ENCODE measurements at regions not wholly inside any gene's neighbourhood (a gene's known extent, or its start where the extent isn't known, plus 50 kb on each side); places are given as distances from the start of the nearest gene placed in this dataset.

DNA sequence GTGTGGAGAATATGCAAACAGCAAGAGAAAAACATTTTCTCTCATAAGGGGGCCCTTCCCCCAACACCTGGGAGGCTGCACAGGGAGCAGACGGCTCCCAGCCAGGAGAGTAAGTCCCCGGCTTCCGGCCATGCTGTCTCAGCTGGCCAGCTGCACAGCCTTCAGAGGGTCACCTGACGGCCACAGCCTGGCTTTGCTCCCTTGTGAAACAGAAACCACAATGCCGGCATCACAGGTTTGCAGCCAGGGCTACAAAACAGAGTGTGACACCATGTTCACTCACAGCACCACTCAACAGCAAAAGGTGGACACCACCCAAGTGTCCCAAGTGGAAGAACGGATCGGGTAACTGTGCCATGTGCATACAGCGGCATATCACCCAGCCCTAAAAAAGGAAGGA, 86.9 kb upstream of the GPC1 start:
- no peak for TF ChIP-seq HDAC2 (IDR thresholded peaks at IDR 0.05)
- TF ChIP-seq, protein P1, sequence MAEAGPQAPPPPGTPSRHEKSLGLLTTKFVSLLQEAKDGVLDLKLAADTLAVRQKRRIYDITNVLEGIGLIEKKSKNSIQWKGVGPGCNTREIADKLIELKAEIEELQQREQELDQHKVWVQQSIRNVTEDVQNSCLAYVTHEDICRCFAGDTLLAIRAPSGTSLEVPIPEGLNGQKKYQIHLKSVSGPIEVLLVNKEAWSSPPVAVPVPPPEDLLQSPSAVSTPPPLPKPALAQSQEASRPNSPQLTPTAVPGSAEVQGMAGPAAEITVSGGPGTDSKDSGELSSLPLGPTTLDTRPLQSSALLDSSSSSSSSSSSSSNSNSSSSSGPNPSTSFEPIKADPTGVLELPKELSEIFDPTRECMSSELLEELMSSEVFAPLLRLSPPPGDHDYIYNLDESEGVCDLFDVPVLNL (IDR thresholded peaks at IDR 0.05; ENCODE audit: low read depth, low read length), result no peak
- TF ChIP-seq, protein P2, sequence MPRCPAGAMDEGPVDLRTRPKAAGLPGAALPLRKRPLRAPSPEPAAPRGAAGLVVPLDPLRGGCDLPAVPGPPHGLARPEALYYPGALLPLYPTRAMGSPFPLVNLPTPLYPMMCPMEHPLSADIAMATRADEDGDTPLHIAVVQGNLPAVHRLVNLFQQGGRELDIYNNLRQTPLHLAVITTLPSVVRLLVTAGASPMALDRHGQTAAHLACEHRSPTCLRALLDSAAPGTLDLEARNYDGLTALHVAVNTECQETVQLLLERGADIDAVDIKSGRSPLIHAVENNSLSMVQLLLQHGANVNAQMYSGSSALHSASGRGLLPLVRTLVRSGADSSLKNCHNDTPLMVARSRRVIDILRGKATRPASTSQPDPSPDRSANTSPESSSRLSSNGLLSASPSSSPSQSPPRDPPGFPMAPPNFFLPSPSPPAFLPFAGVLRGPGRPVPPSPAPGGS (IDR thresholded peaks at IDR 0.05; ENCODE audit: borderline replicate concordance, insufficient read depth, low read depth, low read length, poor library complexity, severe bottlenecking), result no peak
- TF ChIP-seq, protein P3, sequence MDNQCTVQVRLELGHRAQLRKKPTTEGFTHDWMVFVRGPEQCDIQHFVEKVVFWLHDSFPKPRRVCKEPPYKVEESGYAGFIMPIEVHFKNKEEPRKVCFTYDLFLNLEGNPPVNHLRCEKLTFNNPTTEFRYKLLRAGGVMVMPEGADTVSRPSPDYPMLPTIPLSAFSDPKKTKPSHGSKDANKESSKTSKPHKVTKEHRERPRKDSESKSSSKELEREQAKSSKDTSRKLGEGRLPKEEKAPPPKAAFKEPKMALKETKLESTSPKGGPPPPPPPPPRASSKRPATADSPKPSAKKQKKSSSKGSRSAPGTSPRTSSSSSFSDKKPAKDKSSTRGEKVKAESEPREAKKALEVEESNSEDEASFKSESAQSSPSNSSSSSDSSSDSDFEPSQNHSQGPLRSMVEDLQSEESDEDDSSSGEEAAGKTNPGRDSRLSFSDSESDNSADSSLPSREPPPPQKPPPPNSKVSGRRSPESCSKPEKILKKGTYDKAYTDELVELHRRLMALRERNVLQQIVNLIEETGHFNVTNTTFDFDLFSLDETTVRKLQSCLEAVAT (IDR thresholded peaks at IDR 0.05), result no peak
- H3K27ac ChIP-seq (ENCODE audit: control insufficient read depth, insufficient read depth), result no peak overlapping the region
- SMC1A ChIA-PET (ENCODE audit: uncharacterized antibody, unreplicated experiment), result no interaction called here
- WGBS (ENCODE audit: insufficient coverage, insufficient replicate concordance, low lambda C conversion rate, missing lambda C conversion rate), result 20% methylated on average over 8 of the region's 8 CpGs
- H3K9ac ChIP-seq (ENCODE audit: control insufficient read depth, insufficient read depth, low read length), result no peak overlapping the region
- no peak for ATAC-seq
- H3K4me3 ChIP-seq, result no peak overlapping the region
- no peaks in the 10 kb centered on the region for H3K36me3 ChIP-seq (ENCODE audit: control insufficient read depth in 2 of 2, insufficient read depth in 2 of 2, low read length in 1 of 2)
- no peaks in the 10 kb centered on the region for H3K79me2 ChIP-seq (ENCODE audit: control insufficient read depth, insufficient read depth, low read length)
- no peak overlapping the region for H3K4me2 ChIP-seq (ENCODE audit: control insufficient read depth, insufficient read depth)
- no peaks in the 10 kb centered on the region for H4K20me1 ChIP-seq (ENCODE audit: control insufficient read depth, insufficient read depth)
- FAIRE-seq, result no peak
- no peaks in the 10 kb centered on the region; the same call in 2 of the 3 replicates for H3K9me3 ChIP-seq (replicated peaks; ENCODE audit: control insufficient read depth, insufficient read depth, low read length)
- no peak overlapping the region for H2AFZ ChIP-seq (ENCODE audit: control insufficient read depth, low read depth, low read length)
- H3K4me1 ChIP-seq (ENCODE audit: control insufficient read depth, insufficient read depth, low read length), result no peaks in the 10 kb centered on the region
- intact Hi-C loops (cut with micrococcal nuclease; ENCODE audit: unreplicated experiment) (no loop called here), in situ Hi-C loops (cut with MboI) (no loop called here)
- no peak for DNase-seq (ENCODE audit: low read depth, low spot score)
- no peaks in the 10 kb centered on the region for H3K27me3 ChIP-seq (replicated peaks in 1 of 2; ENCODE audit: control insufficient read depth in 2 of 2, insufficient read depth in 2 of 2, low read length in 1 of 2)
- POLR2A ChIA-PET, result no interaction called here
- RAD21 ChIA-PET (ENCODE audit: unreplicated experiment), result no interaction called here
- BruUV-seq (replicated peaks), result no TSS peak
- CTCF ChIA-PET, result no interaction called here

Measured in GM12878 (cell line).